ENCODE measurements at regions not wholly inside any gene's neighbourhood (a gene's known extent, or its start where the extent isn't known, plus 50 kb on each side); places are given as distances from the start of the nearest gene placed in this dataset.
A peak's percentile ranks its signal among the peaks of the same experiment; 100 is the strongest.

GRCh38 chr7:96414931-96415292 lies 93.0 kb upstream of the SLC25A13 start:
- H3K4me1 ChIP-seq (ENCODE audit: control insufficient read depth in 1 of 2, insufficient read depth in 2 of 2, low read length in 2 of 2), result no peaks in the 10 kb centered on the region
- no peaks in the 10 kb centered on the region for H3K9me3 ChIP-seq (ENCODE audit: control insufficient read depth in 1 of 2, insufficient read depth in 1 of 2, low read depth in 1 of 2, low read length in 2 of 2)

More at GRCh38 chr7:96414931-96415292, 93.0 kb upstream of the SLC25A13 start:
- TF ChIP-seq CTCF (IDR thresholded peaks at IDR 0.05 in 2 of 3, conservative IDR thresholded peaks at IDR 0.05 in 1 of 3; ENCODE audit: borderline replicate concordance in 1 of 3, insufficient read depth in 1 of 3, low read depth in 2 of 3, low read length in 2 of 3) (peak; percentile 44 to 87 (median 75); a peak in 5 of 6 replicates), CEBPB (IDR thresholded peaks at IDR 0.05; ENCODE audit: low read depth) (no peak), EZH2 (IDR thresholded peaks at IDR 0.05) (no peak), POLR2AphosphoS5 (IDR thresholded peaks at IDR 0.05; ENCODE audit: low read depth, low read length) (no peak), CBX3 (IDR thresholded peaks at IDR 0.05; ENCODE audit: low read depth) (peak; percentile 65), SP1 (IDR thresholded peaks at IDR 0.05; ENCODE audit: low read depth) (no peak), EGR1 (IDR thresholded peaks at IDR 0.05; ENCODE audit: low read depth) (no peak), ZBTB33 (IDR thresholded peaks at IDR 0.05; ENCODE audit: extremely low read depth, insufficient replicate concordance, low read length) (no peak), ATF3 (IDR thresholded peaks at IDR 0.05) (no peak), REST (IDR thresholded peaks at IDR 0.05; ENCODE audit: low read depth) (no peak), RAD21 (IDR thresholded peaks at IDR 0.05; ENCODE audit: low read depth) (peak; percentile 73)
- no peaks in the 10 kb centered on the region for H3K9me2 ChIP-seq (ENCODE audit: insufficient read depth)
- H3K27ac ChIP-seq (ENCODE audit: low read depth, low read length), result no peak overlapping the region
- ChIA-PET RAD21 (ENCODE audit: low non-redundant PET in 1 of 2, low total read pairs in 2 of 2, uncharacterized antibody in 2 of 2, unreplicated experiment in 2 of 2) (no interaction called here), CTCF (no interaction called here), POLR2A (no interaction called here)
- no peak overlapping the region for H3K4me2 ChIP-seq (ENCODE audit: low read length)
- BruUV-seq (replicated peaks), result no TSS peak
- DNase-seq (ENCODE audit: low read depth, low spot score), result peak; percentile 13
- H4K20me1 ChIP-seq (ENCODE audit: insufficient read depth), result no peaks in the 10 kb centered on the region
- peaks cover 19% of the 10 kb centered on the region for H3K27me3 ChIP-seq (ENCODE audit: insufficient read depth, low read length)
- intact Hi-C loops (cut with micrococcal nuclease), result loop anchor here (2.0 to 5.0 kb wide), 2 partner anchors 340 to 498 kb away; no protein-coding TSS in a partner anchor
- ATAC-seq, result peak; percentile 83
- H3K4me3 ChIP-seq (replicated peaks in 1 of 2; ENCODE audit: low read depth in 1 of 2, low read length in 2 of 2), result no peak overlapping the region
- no peaks in the 10 kb centered on the region for H3K36me3 ChIP-seq (ENCODE audit: control insufficient read depth in 1 of 2, insufficient read depth in 2 of 2, low read length in 2 of 2)
- no peak overlapping the region for H3K9ac ChIP-seq (ENCODE audit: low read length)
- H3K79me2 ChIP-seq (ENCODE audit: insufficient read depth, low read length), result no peaks in the 10 kb centered on the region
- H2AFZ ChIP-seq (ENCODE audit: low read depth, low read length, poor library complexity, severe bottlenecking), result no peak overlapping the region

Measured in HCT116 (cell line).